B cell (primary cell): ENCODE measurements at regions not wholly inside any gene's neighbourhood (a gene's known extent, or its start where the extent isn't known, plus 50 kb on each side); places are given as distances from the start of the nearest gene placed in this dataset.

Experiments
- ATAC-seq: fragments of 200-7000 bp; cut with Tn5 transposase; one replicate; pipeline ENCODE4 v1.10.0; 2021; ENCODE audit warnings: low read depth, mild to moderate bottlenecking, moderate number of reproducible peaks, moderate library complexity
- CTCF ChIA-PET: fragments of 350-600 bp; sonication (Branson Sonifier 250); formaldehyde crosslinking; loops from one replicate; lab custom pipeline; 2021; ENCODE audit warnings: antibody characterized with exemption, inconsistent platforms; lab: Charles Lee
- POLR2A ChIA-PET: fragments of 350-600 bp; sonication (Branson Sonifier 250); formaldehyde crosslinking; loops from one replicate; lab custom pipeline; 2021; ENCODE audit warnings: antibody characterized with exemption; lab: Charles Lee
- DNase-seq: peaks from one replicate; pipeline ENCODE4 v3.0.0; 2013
- H2AFZ ChIP-seq: 2 replicates; pipeline ENCODE4 v1.6.1; 2012; ENCODE audit warnings: mild to moderate bottlenecking, low read depth, low read length; ENCODE audit not compliant: insufficient read depth, poor library complexity, severe bottlenecking
- H3K27ac ChIP-seq, 2 donors: 1 replicate in 1 of 2; 2 replicates in 1 of 2; pipeline ENCODE4 v1.5.1; 2012 to 2013; ENCODE audit warnings: low read length in 2 of 2, mild to moderate bottlenecking in 2 of 2, moderate library complexity in 1 of 2
- H3K27me3 ChIP-seq, 4 experiments: fragments of 200-600 bp in 1 of 4; sonication (generic) in 1 of 4; replicated peaks in 1 of 4; 1 replicate in 2 of 4; 2 replicates in 2 of 4; pipeline versions ENCODE4 v1.6.1 to v1.7.0; 2013 to 2016; ENCODE audit warnings: low read length in 3 of 4, mild to moderate bottlenecking in 2 of 4, mixed read lengths in 1 of 4, moderate library complexity in 1 of 4; ENCODE audit not compliant: insufficient read depth in 4 of 4, control insufficient read depth in 3 of 4; ENCODE audit errors: control extremely low read depth in 1 of 4
- H3K36me3 ChIP-seq, 2 experiments: replicated peaks in 1 of 2; 1 replicate in 1 of 2; 2 replicates in 1 of 2; pipeline versions ENCODE4 v1.6.1 to v1.7.1; 2013; ENCODE audit warnings: low read length in 1 of 2; ENCODE audit not compliant: insufficient read depth in 2 of 2, control insufficient read depth in 1 of 2; ENCODE audit errors: control extremely low read depth in 1 of 2, extremely low read depth in 1 of 2
- H3K4me1 ChIP-seq, 2 donors: fragments of 200-600 bp in 1 of 2; sonication (generic) in 1 of 2; 1 replicate in 1 of 2; 2 replicates in 1 of 2; pipeline versions ENCODE4 v1.5.1 to v1.6.1; 2013 to 2017; ENCODE audit warnings: low read length in 2 of 2; ENCODE audit not compliant: control insufficient read depth in 2 of 2, insufficient read depth in 2 of 2
- H3K4me2 ChIP-seq: replicated peaks from 2 replicates; pipeline ENCODE3; 2012; ENCODE audit warnings: mild to moderate bottlenecking, low read depth, low read length; ENCODE audit not compliant: poor library complexity, severe bottlenecking
- H3K4me3 ChIP-seq, 5 experiments: fragments of 200-600 bp in 1 of 5; sonication (generic) in 1 of 5; 1 replicate in 3 of 5; 2 replicates in 2 of 5; pipeline versions ENCODE4 v1.5.1 to v1.7.0; 2011 to 2016; ENCODE audit warnings: low read length in 4 of 5, mild to moderate bottlenecking in 4 of 5, low read depth in 2 of 5, control low read depth in 1 of 5, moderate library complexity in 1 of 5; ENCODE audit not compliant: insufficient read depth in 1 of 5; ENCODE audit errors: control extremely low read depth in 1 of 5, extremely low read depth in 1 of 5
- H3K79me2 ChIP-seq: fragments of 200-600 bp; sonication (generic); one replicate; pipeline ENCODE4 v1.6.0; 2016; ENCODE audit warnings: low read length; ENCODE audit not compliant: control insufficient read depth, insufficient read depth
- H3K9ac ChIP-seq: fragments of 200-600 bp; sonication (generic); 2 replicates; pipeline ENCODE4 v1.6.1; 2017; ENCODE audit warnings: mild to moderate bottlenecking, low read length, moderate library complexity
- H3K9me3 ChIP-seq, 3 donors: one replicate each; pipeline versions ENCODE4 v1.6.1 to v1.7.1; 2013; ENCODE audit warnings: low read length in 2 of 3; ENCODE audit not compliant: control insufficient read depth in 2 of 3, insufficient read depth in 1 of 3; ENCODE audit errors: control extremely low read depth in 1 of 3
- H4K20me1 ChIP-seq: 2 replicates; pipeline ENCODE4 v1.6.0; 2012; ENCODE audit warnings: mild to moderate bottlenecking, low read length; ENCODE audit not compliant: insufficient read depth, control insufficient read depth, poor library complexity, severe bottlenecking
- H3K27ac Mint-ChIP-seq: one replicate; pipeline ENCODE4 v1.8.0; 2021; ENCODE audit warnings: mixed read lengths
- H3K27me3 Mint-ChIP-seq: one replicate; pipeline ENCODE4 v1.8.0; 2021; ENCODE audit warnings: mixed read lengths
- H3K4me1 Mint-ChIP-seq: one replicate; pipeline ENCODE4 v1.8.0; 2021; ENCODE audit warnings: mixed read lengths
- H3K4me3 Mint-ChIP-seq: one replicate; pipeline ENCODE4 v1.8.0; 2021; ENCODE audit warnings: mixed read lengths
- H3K9me3 Mint-ChIP-seq: one replicate; pipeline ENCODE4 v1.8.0; 2022; ENCODE audit warnings: mixed read lengths; ENCODE audit not compliant: insufficient read depth
- EZH2 ChIP-seq: IDR thresholded peaks from 2 replicates; pipeline ENCODE4 v1.6.1; 2012; ENCODE audit warnings: borderline replicate concordance, low read depth, mild to moderate bottlenecking, moderate library complexity, low read length; ENCODE audit not compliant: insufficient read depth, poor library complexity, severe bottlenecking
- WGBS: methylation state at CpG from one replicate; pipeline ENCODE4 v1.1.5; 2013; ENCODE audit warnings: missing lambda C conversion rate; ENCODE audit not compliant: insufficient coverage; 5-methylcytosine and 5-hydroxymethylcytosine counted together
- intact Hi-C: fragments of 100-400 bp; cut with micrococcal nuclease; formaldehyde crosslinking; loops from one replicate; pipeline ENCODE4 v1.10.0; 2022
- TF ChIP-seq, protein P1 (sequence below): fragments of 200-600 bp; IDR thresholded peaks from one replicate; pipeline ENCODE4 v1.8.0; 2022; ENCODE audit warnings: antibody characterized with exemption, mild to moderate bottlenecking

DNA sequence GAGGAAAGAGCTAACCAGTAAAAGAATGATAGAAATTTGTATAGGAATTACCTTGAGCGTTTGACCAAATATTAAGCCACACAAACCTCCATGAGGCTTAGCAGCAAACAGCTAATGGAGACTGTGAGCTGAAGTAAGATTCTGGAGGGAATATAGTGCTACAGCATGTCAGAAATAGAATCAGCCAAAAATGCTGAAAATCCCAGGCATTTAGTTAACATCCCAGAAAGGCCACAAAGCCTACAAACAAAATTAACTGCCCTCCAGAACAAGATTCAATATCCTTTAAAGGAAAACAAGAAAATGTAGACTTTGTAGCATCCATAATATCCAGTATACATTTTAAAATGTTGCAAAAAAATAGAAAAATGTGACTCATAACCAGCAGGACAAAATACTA lies 257.8 kb upstream of the TUSC1 start:
- Histone ChIP-seq H3K9ac (no peak overlapping the region), H3K27me3 (no peaks in the 10 kb centered on the region), H4K20me1 (no peaks in the 10 kb centered on the region), H3K36me3 (no peaks in the 10 kb centered on the region), H3K4me3 (no peak overlapping the region), H2AFZ (no peak overlapping the region), H3K4me1 (no peaks in the 10 kb centered on the region), H3K27ac (no peak overlapping the region), H3K9me3 (no peaks in the 10 kb centered on the region), H3K4me2 (no peak overlapping the region), H3K79me2 (no peaks in the 10 kb centered on the region)
- no peaks in the 10 kb centered on the region for H3K4me1 Mint-ChIP-seq
- no peak for DNase-seq
- peaks cover 4% of the 10 kb centered on the region for H3K9me3 Mint-ChIP-seq
- H3K27me3 Mint-ChIP-seq, result no peaks in the 10 kb centered on the region
- ChIA-PET POLR2A (no interaction called here), CTCF (no interaction called here)
- no peak for ATAC-seq
- H3K4me3 Mint-ChIP-seq, result no peak overlapping the region
- WGBS, result no CpG with 5 or more reads among the region's 1 CpG
- TF ChIP-seq EZH2, result no peak
- TF ChIP-seq, protein P1, sequence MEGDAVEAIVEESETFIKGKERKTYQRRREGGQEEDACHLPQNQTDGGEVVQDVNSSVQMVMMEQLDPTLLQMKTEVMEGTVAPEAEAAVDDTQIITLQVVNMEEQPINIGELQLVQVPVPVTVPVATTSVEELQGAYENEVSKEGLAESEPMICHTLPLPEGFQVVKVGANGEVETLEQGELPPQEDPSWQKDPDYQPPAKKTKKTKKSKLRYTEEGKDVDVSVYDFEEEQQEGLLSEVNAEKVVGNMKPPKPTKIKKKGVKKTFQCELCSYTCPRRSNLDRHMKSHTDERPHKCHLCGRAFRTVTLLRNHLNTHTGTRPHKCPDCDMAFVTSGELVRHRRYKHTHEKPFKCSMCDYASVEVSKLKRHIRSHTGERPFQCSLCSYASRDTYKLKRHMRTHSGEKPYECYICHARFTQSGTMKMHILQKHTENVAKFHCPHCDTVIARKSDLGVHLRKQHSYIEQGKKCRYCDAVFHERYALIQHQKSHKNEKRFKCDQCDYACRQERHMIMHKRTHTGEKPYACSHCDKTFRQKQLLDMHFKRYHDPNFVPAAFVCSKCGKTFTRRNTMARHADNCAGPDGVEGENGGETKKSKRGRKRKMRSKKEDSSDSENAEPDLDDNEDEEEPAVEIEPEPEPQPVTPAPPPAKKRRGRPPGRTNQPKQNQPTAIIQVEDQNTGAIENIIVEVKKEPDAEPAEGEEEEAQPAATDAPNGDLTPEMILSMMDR, result no peak
- intact Hi-C loops, result no loop called here
- H3K27ac Mint-ChIP-seq, result no peak overlapping the region

DNA sequence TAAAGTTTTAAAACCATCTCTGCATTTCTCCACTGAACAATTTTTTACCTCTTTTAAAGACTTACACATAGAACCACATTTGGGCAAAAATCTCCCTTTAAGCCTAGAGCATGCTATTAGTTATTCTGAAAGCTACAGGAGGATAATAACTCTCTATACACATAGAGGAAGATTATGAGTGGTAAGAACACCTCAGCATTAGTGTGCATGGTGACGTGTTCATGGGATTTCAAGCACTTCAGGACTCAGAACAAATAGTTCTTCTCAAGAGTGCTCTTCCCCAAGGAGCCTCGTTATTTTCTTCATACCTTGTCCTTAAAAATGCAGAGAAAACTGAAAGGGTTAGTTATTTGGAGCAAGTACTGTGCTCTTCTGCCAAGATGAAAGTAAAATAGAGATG lies 256.9 kb upstream of the TUSC1 start:
- intact Hi-C loops, result no loop called here
- H3K27ac ChIP-seq, result no peak overlapping the region
- H3K9ac ChIP-seq, result no peak overlapping the region
- TF ChIP-seq EZH2, result no peak
- TF ChIP-seq, protein P1, result no peak
- H3K79me2 ChIP-seq, result no peaks in the 10 kb centered on the region
- WGBS, result no CpG with 5 or more reads among the region's 2 CpGs
- H3K4me3 ChIP-seq, result no peak overlapping the region
- Mint-ChIP-seq H3K27me3 (no peaks in the 10 kb centered on the region), H3K27ac (no peak overlapping the region), H3K9me3 (peaks cover 4% of the 10 kb centered on the region), H3K4me1 (no peaks in the 10 kb centered on the region), H3K4me3 (no peak overlapping the region)
- H4K20me1 ChIP-seq, result no peaks in the 10 kb centered on the region
- H3K27me3 ChIP-seq, result no peaks in the 10 kb centered on the region
- no peak overlapping the region for H2AFZ ChIP-seq
- POLR2A ChIA-PET, result no interaction called here
- DNase-seq (no peak), ATAC-seq (no peak)
- CTCF ChIA-PET, result no interaction called here
- no peaks in the 10 kb centered on the region for H3K9me3 ChIP-seq
- no peaks in the 10 kb centered on the region for H3K36me3 ChIP-seq
- no peak overlapping the region for H3K4me2 ChIP-seq
- no peaks in the 10 kb centered on the region for H3K4me1 ChIP-seq
